RPMI7951 (cell line): ENCODE measurements at regions not wholly inside any gene's neighbourhood (a gene's known extent, or its start where the extent isn't known, plus 50 kb on each side); places are given as distances from the start of the nearest gene placed in this dataset.

ENCODE experiments used
- DNase-seq: peaks from one replicate; pipeline ENCODE4 v3.0.0-alpha.2; 2012; ENCODE audit warnings: low read depth

DNA sequence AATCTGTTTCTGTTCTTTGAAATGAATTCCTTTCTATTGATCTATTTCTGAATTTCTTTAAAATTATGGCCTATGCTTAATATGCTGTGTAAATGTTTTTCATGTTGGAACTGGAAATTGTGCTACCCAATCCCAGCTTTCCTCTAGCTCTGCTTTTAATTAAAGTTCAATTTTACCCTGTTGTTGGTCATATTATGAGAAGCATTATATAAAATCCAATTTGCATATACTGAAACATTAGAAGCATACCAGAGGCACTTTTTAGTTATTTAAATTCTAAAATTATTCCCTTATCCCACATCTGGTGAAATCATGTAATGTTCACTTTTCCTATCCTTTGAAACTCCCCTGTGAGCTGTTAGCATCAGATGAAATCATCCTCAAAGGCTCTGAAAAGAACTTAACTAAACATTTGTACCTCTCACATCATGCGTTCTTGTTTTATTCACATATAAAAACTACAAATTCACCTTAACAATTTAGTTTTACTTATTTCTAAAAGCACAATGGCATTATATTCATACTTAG, 160.6 kb upstream of the COL21A1 start:
- no peak for DNase-seq

DNA sequence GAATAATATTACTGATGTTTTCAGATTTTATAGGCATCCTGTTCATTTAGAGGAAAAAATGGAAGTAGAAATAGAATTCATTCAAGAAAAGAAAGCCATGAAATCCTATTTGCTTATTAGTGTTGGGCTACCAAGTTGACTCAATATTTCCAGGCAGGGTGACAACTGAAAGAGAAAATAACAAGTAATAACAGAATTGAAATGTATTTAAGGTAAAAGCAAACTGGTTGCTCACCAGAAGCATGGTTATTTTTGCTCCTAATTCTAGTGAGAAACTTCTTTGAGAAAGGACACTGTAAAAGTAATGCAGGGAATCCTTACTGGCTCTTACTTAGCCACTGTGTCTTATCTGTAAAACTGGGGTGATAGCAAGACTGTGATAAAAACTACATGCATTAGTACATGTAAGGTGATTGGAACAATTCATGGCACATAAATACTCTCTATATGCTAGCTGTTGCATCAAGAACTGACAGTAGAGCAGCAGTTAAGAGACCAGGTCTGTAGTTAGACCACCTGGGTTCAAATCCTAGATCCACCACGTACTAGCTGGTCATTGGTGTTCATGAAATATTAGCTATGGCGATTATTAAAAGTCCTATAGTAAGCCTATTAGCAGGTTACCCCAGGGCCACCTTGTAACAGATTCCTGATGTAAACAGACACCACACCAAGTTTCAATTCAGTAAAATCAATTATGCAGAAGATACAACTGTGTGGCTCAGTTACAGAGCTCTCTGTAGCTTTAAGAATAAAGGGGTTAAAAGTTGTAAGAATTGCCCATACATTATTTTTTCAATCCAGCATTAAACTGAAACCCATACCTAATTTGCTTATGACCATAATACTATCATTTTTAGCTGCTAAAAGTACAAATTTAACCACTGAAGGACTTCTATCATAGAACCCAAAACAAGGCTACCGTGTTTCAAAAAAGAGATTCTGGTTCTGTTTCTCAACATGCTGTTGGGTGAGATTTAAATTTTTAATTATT, 159.2 kb upstream of the COL21A1 start:
- no peak for DNase-seq

DNA sequence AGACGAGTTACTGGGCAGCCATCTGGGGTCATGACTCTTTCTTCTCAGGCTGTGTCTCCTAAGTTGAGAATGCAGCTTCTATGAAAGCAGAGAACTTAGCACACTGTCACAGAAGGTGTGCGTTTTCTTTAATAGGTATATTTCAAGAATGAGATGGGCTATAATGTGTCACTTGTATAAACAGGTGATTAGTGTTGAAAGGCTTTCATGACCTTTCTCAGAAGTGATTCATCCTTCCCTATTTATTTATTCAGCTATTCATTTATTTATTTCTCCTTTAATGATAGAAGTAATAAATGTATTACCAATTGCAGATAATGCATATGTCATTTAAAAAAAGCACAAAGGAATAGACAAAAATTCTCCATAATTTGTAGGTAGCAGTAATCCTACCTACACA, 157.2 kb upstream of the COL21A1 start:
- no peak for DNase-seq

DNA sequence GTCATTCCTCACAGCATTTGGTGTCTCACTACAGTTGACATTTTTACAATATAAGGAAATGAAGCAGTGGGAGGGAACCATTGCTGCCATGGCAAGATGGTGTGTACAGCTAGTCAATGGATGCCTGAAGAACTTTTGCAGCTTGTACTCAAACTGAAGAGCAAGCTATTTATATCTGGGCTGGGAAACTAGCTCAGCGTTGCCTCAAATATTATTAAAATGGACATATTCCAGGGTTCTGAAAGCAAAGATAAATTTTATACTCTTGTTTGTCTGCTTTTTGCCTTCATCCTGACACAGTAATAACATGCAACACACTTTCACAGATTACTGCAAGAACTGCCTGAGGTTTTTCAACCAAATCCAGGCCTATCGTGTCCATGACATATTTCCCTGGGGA, 156.4 kb upstream of the COL21A1 start:
- DNase-seq = no peak

DNA sequence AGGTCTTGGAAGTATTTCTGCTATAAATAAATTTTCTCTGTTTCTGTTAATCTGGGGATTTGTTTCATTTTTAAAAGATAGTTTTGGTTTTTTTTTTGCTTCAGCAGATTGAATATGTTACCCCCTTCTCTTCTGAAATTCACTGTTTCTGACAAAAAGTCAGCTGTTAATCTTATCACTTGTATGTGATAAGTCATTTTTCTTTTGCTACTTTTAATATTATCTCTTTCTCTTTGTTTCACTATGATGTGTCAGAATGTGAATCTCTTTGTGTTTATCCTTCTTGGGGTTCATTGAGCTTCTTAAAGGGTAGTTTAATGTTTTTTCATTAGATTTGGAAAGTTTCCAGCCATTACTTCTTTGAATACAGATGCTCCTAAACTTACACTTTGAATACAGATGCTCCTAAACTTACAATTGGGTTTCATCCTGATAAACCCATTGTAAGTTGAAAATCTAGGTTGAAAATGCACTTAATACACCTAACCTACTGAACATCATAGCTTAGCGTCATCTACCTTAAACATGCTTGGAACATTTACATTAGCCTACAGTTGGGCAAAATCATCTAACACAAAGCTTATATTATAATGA, 154.2 kb upstream of the COL21A1 start:
- DNase-seq = no peak

DNA sequence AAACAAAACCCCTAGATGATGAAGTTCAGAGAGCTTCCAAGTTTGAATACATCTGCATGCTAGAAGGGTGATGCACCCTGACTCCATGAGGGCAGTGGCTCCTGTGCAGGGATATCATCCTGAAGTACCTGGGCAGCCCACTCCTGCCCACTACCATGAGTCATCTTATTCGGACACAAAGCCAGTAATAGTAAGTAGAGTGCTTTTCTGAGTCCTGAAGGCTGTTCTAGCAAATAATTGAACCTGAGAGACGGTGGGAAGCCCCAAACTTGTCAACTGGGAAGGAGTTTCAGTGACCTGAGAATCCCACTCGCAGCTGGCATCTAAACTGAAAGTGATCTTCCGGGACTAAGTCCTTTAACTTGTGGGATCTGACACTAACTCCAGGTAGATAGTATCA, 152.9 kb upstream of the COL21A1 start:
- no peak for DNase-seq

DNA sequence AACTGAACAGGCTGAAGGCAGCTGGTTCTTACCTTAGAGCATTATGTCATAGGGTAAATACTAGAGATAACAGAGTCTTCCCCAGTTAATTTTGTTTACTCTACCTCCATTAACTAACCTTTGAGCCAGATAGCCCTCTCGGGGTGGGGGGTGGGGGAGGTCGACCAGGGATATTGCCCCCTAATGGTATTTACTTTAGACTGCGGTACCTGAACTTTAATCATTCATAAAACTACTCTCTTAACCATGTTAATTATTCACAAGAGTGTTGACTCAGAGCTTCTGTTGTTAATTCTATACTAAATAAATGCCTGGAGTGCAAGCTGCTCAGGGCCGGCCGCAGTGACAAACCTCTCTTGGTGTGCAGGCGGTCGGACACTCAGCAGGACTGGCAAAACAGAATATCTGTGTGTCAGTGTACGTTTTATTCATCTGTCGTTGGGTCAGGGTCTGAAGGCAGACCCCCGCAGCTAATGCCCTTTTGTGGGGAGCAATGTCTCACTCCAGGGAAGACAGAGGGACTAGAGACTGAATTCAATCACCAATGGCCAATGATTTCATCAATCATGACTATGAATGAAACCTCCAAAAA, 152.4 kb upstream of the COL21A1 start:
- DNase-seq = no peak

DNA sequence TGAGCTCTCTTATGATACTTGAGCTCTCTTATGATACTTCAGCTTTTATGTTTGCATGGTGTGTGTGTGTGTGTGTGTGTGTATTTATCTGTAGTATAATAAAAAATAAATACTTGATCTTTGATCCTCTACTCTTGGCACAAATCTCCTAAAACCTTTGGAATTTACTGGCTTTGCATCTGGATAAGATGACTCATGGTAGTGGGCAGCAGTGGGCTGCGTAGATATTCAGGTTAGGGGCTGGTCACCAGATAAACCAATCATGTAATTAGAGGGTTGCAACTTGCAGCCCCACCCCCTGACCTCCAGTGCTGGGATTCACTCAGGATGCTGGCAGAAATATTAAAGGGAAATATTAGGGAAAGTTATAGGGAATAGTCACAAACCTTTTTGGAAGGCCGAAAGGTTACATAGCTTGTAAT, 151.9 kb upstream of the COL21A1 start:
- peak; percentile 41 for DNase-seq

DNA sequence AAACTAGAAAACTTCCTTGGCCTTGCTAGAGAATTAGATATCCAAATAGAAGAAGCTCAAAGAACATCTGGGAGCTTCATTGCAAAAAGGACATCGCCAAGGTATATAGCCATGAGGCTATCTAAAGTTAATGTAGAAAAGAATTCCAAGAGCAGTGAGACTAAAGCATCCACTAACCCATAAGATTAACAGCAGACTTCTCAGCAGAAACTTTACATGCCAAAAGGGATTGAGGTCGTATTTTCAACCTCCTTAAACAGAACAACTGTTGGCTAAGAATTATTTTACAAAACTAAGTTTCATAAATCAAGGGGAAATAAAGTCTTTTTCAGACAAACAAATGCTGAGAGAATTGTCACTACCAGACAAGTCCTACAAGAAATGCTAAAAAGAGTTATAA, 149.1 kb upstream of the COL21A1 start:
- no peak for DNase-seq

DNA sequence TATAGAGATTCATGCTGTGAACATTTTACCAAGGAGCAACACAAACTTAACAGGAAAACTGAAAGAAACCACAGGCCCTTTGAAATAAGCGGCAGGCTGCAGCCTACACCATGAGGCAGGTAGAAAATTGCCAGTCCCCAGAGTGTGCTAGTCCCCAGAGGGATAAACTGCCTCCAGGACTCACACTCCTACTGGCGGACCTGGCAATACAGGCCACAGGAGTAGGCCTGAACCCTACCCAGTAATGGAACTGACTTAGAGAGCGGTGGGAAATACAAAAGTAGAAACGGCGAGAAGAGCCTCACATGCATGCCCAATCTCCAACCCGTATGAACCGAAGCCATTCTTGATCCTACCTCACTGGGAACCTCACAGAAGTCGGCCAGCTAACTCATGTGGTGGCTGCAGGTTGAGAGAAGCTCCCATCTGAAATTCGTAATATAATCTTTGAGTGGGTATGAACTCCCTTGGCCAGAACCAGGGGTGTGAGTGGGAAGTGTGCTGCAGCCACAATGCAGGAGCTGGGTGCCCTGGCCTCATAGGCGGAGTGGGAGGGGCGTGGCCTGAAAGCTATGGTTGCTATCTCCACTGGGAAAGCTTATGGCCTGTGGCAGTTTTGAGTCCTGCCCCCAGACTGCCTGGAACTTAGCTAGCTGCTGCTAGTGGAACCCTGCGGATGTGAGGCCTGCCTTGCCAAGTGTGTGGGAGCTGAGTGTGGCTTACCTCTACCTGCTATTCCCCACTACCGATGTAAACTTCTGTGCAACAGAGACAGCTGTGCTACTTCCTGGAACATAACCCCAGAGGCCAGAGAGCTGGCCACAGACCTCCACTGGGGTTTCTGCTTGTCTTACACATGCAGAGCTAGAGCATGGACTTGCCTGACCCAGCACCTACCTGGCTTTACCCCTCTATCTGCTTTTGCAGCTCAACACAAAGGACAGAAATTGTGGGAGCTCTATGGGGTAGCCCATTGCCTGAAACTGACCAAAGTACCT, 146.5 kb upstream of the COL21A1 start:
- DNase-seq = no peak

DNA sequence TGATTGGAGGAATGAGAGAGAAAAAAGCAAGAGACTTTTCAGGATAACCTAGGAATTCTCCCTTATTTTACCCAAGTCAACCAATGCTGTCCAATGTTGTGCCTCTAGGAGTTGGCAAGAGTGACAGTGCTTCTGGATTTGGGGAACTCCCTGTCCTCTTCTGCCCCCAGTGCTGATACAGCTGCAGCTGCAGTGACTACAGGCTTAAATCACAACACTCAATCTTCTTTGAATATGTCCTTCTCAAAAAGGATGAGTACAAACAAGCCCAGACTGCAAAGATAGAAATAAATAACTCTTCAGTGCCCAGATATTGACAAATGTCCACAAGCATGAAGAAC, 141.0 kb upstream of the COL21A1 start:
- no peak for DNase-seq

DNA sequence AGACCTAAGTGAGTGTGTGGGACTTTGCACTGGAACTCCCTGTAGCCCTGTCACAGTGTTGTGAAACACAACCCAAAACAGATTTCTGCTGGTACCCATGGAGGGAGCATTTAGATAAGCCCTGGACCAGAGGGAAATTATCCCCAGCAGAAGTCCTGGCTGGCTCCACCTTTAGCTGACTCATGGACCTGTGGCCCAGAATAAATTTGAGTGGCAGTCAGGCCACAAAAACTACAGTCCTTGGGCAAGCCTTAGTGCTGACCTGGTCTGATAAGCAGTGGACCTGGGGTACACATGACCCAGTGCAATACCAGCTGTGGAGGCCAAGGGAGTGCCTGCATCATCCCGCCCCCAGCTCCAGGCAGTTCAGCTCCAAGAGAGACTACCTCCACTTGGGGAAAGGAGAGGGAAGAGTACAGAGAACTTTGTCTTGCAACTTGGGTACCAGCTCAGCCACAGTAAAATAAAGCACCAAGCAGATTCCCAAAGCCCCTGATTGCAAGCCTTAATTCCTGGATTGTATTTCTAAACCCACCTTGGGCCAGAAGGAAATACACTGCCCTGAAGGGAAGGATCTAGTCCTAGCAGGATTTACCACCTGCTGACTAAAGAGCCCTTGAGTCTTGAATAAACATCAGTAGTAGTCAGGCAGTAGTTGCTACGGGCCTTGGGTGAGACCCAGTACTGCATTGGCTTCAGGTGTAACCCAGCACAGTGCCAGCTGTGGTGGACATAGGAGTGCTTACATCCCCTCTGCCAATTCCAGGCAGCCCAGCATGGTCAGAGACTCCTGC, 140.4 kb upstream of the COL21A1 start:
- no peak for DNase-seq

DNA sequence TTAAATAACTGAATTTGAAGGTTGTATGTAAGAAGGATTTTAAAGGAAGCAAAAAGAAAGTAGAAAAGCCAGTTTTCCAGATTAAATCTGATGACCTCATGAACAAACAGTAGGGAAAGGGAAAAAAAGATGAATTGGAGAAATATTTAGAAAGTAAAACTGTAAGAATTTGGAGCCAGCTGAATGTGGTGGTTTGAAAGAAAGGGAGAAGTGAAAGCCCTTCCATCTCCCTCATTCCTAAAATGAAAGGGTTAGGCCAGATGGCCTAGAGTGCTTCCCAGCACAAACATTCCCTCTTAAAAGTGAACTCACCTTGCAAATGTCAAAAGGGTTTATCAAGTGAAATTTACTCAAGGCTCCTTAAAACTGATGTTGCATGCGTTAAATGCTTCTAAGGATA, 139.3 kb upstream of the COL21A1 start:
- DNase-seq = no peak

DNA sequence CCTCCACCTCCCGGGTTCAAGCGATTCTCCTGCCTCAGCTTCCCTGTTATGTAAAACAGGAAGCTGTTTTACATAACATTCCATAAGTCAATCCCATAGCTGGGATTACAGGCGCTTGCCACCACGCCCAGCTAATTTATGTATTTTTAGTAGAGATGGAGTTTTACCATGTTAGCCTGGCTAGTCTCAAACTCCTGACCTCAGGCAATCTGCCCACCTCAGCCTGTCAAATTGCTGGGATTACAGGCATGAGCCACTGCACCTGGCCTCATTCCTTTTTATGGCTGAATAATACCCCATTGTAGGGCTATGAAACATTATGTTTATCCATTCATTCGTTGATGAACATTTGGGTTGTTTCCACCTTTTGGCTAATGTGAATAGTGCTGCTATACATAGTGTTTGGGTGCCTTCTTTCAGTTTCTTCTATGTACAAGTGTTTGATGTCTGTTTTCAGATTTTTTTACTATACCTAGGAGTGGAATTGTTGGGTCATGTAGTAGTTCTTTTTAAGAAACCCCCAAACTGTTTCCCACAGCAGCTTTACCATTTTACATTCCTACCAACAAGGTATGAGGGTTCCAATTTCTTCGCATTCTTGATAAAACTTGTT, 138.7 kb upstream of the COL21A1 start:
- DNase-seq = no peak

DNA sequence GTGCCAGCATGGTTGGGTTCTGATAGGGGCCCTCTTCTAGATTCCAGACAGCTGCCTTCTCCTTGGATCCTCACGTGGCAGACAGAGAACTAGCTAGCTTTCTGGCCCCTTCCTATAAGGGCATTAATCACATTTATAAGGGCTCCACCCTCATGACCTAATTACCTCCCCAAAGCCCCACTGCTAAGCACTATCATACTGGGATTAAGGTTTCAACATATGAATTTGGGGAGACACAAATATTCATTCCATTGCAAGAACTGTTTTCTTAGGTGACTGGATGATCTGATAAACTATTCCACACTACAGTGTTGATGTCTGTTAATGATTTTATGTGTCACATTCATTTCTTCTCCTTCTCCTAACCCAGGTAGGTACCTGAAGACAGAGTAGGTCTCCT, 135.8 kb upstream of the COL21A1 start:
- DNase-seq = no peak

DNA sequence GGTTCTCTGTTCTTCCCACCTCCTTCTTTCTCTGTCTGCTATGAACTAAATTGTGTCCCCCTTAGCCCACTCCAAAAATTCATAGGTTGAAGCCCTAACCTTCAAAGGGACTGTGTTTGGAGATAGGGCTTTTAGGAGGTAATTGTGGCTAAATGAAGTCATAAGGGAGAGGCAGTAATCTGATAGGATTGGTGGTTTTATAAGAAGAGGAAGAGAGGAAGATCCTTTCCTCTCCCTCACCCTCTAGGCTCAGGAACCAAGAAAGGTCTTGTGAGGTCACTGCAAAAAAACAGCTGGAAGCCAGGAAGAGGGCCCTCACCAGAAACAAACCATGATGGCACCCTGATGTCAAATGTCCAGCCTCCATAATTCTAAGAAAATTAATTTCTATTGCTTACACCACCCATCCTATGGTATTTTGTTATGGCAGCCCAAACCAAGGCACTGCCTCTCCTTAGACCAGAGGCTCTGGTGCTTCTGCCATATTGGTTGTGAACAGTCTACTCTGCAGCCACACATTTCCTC, 135.1 kb upstream of the COL21A1 start:
- no peak for DNase-seq

DNA sequence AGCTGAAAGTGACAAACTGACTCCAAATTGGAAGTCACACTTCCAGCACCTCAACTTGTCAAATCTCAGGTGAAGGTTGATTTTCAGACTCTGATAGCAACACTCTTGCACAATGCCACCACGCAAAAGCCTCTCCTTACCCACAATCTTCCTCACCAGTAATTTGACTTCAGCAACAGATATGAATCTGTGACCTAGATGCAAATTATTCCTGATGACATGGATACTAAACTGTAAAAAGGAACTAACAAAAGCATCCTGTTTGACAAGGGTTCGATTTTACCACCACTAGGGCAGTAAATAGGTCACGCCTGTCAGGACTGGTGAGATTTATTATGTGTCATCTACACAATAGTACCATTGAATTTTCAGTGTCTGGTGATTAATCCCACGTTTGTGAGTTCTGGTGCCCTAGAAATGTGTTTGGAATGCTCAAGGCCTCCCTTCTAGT, 134.4 kb upstream of the COL21A1 start:
- peak; percentile 31 for DNase-seq

DNA sequence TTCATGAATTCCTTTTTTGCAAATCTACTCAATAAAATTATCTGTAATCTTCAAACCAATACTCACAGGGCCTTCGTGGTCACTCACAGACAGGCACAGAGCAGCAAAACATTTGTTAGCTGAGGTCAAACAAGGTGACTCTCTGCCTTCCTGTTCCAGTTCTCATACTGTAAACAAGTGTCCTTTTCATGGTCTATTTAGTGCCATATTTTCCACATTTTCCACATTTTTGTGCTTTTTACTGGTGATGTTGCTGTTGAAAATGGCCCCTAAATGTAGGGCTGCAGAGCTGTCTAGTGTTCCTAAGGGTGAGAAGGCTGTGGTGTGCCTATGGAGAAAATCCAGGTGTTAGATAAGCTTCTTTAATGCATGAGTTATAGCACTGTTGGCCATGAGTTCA, 133.1 kb upstream of the COL21A1 start:
- no peak for DNase-seq

DNA sequence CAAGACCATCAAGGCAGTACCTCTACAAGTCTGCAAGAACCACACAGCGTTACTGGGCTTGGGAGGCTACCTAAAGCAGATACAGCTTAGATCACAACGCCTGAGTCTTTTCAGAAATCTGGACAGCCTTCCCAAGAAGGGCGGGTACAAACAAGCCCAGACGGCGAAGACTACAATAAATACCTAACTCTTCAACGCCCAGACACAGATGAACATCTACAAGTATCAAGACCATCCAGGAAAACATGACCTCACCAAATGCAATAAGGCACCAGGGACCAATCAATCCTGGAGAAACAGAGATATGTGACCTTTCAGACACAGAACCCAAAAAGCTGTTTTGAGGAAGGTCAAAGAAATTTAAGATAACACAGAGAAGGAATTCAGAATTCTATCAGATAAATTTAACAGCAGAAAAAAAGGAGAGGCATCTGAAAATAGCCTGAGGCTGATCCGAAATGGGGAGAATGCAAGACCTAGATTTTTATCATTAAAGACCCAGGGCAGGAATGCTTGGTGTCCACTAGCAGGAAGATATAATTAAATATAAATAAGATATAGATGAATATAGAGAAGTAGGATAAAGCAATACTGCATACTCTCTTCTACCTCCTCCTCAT, 131.7 kb upstream of the COL21A1 start:
- DNase-seq = no peak
